ENCODE measurements at regions not wholly inside any gene's neighbourhood (a gene's known extent, or its start where the extent isn't known, plus 50 kb on each side); places are given as distances from the start of the nearest gene placed in this dataset.
"Not testable (repeated sequence)": the region's sequence is repeated elsewhere in the genome, so short reads cannot be mapped to it uniquely, and the experiment has no call there.

DNA sequence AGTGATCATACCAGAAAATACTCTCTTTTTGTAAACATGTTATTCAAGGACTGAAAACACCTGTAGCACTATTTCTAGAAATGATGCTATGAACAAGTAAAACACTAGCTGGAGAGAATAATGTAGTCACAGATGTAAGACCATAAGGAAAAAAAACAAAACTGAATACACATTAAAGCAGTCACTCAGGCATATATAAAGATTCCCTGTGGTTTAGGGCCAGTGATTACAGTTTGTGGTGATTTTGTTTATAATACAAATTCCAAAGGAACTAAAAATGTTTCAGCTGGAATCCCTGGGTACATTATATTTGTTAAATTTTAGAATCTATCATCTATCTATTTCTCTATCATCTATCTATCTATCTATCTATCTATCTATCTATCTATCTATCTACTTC lies 777.8 kb upstream of the FRG1 start:
- no peak for DNase-seq (ENCODE audit: low spot score)

DNA sequence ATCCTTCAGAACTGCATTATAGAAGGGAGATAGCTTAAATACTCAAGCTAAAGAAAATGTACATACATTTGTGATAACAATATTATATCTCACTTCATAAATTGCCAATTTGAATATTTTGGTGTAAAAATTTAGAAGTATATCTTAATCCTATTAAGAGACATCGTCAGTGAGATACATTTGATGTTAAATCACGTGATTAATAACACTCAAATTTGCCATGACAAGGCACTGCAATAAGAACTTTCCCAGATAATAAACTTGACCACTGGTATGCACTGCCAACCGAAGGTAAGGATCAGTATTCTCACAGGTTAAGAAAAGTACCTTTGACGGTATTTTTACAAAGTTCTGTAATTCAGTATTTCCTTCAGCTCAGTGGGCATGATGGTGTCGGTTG lies 764.7 kb upstream of the FRG1 start:
- DNase-seq (ENCODE audit: low spot score) = no peak

DNA sequence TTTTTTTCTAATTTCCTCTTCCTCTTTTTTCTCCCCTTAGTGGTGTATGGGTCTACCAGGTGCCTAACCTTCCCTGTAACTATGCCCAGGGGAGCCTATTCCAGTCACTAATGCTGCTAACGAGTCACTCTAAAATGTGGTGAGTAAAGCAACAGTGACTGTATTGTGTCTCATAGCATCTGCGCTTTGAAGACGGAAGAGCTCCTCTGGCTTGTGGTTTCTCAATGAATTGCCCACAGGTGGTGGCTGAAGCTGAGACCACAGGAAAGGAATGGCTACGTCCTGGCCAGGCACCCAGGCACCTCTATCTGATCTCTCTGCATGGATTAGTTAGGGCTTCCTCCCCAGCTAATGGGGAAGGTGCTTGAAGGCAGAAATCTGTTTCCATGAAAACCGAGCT lies 763.5 kb upstream of the FRG1 start:
- DNase-seq (ENCODE audit: low spot score) = peak; percentile 65

DNA sequence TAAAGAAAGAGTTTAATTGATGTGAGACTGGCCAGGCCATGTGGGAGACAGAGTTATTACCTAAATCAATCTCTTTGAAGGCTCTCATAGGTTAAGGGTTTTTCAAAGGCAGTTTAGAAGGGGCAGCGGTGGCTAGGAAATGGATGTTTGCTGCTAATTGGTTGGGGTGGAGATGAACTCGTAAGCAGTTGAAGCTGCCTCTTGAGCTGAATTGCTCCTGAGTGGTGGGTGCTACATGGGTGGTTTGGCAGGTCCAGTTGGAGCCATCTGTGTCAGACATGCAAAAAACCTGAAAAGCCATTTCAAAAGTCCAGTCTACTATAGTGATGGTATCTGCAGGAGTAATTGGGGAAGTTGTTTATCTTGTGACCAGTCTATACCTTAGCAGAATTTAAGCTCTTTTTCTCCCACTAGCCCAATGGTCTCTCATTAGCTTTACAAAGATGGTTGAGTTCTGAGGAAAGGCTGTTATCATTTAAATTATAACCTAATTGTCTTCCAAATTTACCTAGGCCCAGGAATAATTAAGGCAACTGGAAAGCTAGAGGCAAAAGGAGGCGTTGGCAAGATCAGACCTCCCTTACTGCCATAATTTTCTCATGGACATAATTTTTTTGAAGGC lies 762.4 kb upstream of the FRG1 start:
- DNase-seq (ENCODE audit: low spot score) = no peak

DNA sequence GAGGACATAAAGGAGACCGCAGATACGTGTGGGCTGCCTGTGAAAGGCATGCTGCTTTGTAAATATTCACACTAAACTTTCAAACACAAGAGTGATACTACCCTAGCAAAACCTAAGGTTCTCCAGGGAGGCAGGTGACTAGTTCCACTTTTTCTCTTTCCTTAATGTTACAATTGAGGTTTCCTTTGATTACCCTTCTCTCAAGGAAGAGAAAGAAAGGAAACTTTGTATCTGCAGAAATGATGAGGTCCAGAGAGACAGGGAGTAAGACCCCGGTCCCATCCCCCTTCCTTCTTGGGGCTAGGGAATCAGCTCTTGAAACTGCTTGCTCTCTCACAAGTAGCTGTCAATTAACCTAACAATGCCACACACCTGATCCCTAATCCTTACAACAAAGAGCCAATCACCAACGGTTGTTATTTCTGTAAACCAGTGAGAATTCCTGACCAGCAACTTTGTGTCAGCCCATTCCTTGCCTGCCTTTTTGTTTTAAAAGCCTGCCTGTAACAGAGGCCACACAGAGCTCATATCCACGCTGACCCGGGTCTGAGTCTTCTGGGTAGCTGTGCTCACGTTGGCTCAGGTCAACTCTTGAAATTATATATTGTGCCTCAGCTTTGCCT lies 754.8 kb upstream of the FRG1 start:
- DNase-seq (ENCODE audit: low spot score) = no peak

DNA sequence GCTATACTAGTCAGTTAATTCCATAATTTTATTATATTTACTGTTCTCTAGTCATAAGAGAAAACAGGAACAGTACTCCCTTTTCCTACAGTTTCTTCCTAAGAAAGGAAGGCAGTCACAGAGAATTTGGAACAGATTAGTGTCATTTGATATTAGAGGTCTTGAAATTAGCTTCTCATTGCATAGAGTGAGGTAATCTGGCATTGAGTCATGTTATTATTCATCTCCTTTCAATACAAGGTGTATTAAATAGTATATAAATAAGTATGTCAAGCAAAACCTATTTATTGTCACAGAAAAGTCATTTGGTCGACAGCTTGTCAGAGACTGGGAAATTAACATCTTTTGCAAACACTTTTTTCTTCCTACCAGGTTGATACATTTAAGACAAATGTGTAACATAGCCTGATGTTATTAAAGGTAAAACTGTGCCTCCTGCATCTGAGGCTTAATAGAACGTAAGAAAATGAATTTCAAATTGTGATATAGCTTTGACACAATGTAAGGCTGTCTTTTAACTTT lies 753.1 kb upstream of the FRG1 start:
- DNase-seq (ENCODE audit: low spot score) = no peak

DNA sequence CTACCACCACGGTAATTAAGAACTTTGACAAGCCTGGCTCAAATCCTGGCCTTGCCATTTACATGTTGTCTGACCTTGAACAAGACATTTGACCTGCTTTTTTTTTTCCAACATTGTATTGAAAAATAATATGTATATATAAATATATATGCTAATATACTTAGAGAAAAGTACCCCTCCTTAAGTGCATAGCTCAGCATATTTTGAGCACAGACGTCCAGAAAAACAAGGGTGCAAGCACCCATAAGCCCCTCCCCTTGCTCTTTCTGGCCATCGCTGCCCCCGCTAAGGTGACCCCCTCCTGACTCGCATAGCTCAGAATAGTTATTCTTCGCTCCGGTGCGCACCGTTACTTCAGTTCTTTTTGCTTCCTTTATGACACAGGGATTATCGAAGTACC lies 742.0 kb upstream of the FRG1 start:
- DNase-seq (ENCODE audit: low spot score) = no peak

DNA sequence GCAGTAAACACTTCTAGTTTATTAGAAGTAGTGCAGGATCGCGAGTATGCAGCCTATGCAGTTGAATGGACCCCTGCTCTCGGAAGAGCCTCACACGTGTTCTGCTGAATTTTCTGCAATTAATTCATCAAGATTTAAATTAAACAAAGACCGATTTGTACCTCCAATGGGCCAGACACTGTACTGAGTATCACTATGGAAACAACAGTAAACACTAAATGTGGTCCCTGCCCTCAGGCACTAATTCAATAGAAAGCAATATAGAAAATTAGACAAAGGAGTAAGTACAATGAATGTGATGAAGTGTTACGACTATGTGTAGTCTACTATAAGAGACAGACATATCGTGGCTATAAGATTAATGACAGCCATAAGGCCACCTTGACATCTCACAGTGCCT lies 740.3 kb upstream of the FRG1 start:
- no peak for DNase-seq (ENCODE audit: low spot score)

DNA sequence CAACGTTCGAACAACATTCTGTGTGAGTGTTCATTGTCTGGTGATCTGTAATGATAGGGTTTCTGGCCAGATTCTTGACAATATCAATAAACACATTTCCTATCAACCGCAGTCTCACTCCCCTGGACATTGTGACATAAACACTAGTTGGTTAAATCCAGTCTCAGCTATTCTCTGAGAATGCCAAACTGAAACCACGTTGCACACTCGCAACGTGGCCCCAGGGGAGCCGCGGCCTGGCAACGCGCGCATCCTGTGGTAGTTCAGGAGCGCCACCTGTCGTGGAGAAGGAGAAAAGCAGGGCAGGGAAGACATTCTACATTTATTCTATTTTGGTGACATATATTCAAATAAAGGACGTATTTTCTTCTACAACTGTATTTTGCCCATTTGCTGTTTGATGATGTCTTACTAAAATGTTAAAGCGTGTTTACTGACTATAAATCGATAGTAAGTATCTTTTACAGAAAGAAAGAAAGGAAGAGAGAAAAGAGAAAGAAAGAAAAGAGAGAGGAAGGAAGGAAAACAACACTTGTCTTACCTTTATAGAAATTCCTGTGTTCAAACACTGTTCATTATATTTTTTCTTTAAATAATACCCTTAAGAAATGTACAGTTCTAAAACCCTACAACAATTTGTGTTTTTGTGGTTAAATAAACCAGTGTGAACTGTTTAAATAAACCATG lies 738.3 kb upstream of the FRG1 start:
- DNase-seq (ENCODE audit: low spot score) = peak; percentile 55

DNA sequence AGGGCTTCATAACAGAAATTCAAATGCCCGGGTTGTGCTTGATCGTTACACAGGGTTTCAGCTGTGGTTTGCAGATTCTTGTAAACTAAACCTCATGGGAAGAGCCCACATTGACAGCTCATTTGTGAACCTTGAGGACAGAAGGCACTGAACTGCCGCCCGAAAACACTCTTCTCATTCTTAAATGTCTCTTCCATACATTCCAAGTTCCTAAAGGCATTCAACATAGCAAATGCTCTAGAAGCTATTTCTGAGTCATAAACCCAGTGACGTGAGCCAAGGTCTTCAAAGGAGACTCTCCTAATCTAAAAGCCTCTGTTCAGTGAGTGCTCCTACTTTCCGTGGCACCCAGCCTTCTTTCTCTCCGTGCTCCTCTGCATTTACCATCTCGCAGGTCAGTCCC lies 737.8 kb upstream of the FRG1 start:
- DNase-seq (ENCODE audit: low spot score) = peak; percentile 41

DNA sequence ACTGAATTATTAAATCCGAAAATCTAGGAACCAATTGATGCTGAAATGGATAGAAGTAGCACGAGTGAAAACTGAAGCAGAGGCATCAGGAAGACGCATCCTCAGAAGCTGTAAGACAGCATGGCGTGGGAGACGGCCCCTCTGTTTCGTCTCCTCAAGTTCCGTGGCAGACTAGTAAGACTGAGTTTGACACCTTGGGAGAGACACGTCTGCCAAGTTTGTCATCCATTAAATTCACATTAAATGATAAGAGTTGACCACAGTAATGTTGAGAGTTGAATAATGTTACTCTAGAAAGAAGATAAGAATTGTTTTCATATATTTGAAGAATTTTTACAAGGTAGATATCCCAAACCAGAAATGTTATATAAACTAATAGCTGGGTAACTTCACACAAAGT lies 736.1 kb upstream of the FRG1 start:
- peak; percentile 63 for DNase-seq (ENCODE audit: low spot score)

DNA sequence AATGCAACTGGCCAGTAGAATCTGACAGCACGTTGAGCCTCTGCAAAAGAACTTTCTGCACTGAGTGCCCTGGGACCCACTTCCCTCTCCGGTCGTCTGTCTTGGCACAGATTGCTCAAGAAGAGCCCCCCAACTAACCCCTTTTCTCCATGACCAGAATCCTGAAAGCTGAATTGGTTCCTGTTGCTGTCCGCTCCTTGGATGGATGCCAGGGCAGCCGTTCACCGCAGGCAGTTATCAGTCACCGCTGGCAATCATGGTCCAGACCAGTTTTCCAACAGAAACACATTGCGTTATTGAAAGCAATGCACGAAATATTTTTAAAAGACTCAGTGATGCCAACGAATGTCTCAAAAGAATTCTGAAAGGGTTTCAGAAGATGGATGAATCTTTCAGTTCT lies 733.7 kb upstream of the FRG1 start:
- no peak for DNase-seq (ENCODE audit: low spot score)

DNA sequence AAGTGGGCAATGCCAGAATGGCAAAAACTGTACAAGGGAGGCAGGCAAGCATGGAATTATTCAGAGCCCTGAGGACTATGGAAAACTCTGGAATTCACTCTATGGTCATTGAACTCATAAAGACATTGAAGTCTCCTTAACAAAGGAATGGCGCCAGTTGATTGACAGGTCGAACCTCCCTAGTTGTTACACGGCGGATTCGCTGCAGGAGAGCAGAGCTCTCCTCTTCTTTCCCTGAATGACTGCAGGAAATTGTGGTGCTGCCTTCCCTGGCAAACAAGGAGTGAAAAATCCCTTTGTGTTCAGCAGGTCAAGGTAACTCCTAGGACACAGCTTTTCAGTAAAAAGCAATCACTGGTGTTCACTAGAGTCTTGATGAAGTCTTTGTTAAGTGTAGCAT lies 732.8 kb upstream of the FRG1 start:
- DNase-seq (ENCODE audit: low spot score) = no peak

DNA sequence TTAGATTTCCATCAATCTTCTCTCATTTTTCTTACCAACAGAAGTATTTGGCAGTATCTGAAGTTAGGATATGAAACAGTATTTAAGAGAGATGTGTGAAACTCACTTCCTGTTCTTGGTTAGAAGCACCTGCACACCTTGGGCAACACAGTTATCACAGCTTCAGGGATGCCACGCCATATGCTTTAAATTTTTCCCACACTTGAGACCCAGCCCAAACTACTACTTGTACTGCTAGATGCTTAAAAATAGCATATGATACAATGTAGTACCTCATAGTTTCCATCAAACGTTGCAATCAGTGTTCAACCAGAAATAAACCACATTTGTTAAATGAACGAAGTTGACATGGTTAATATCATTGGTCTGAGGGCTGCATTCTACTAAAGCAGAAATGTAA lies 725.1 kb upstream of the FRG1 start:
- DNase-seq (ENCODE audit: low spot score) = no peak

DNA sequence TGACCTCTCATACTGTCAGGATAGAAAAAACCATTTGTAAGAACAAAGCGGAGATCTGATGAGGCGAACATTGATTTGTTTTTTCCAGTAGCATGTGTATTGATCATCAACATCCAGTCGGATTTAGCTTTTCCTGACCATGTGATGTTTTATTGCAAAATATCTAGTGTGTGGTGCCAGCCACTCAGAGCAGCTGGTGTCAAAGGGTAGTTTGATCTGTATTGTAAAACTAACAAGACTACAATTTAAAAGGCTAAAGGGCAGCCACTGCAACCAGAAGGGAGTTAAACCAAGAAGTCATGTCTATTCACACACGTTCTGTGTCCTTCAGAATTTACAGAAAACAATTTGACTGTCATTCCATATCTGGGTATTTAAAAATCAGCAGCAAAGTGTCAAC lies 719.0 kb upstream of the FRG1 start:
- DNase-seq (ENCODE audit: low spot score) = no peak

DNA sequence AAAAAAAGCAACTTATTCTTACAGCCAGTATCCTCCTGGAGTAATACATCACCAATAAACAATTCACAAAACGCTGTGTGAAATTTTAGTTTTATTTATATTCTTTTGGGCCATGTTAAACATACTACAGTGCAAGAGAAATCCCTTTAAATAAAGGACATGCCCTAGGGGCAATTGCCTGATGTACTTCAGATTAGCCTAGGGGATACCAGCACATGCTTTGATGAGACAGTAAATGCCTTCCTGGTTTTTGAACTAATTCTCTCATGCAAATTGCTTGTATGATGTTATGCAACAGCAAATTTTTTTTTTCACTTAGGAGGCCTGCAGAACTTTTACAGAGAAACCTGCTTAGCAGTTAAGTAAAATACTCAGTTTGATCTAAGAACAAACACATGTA lies 711.9 kb upstream of the FRG1 start:
- no peak for DNase-seq (ENCODE audit: low spot score)

DNA sequence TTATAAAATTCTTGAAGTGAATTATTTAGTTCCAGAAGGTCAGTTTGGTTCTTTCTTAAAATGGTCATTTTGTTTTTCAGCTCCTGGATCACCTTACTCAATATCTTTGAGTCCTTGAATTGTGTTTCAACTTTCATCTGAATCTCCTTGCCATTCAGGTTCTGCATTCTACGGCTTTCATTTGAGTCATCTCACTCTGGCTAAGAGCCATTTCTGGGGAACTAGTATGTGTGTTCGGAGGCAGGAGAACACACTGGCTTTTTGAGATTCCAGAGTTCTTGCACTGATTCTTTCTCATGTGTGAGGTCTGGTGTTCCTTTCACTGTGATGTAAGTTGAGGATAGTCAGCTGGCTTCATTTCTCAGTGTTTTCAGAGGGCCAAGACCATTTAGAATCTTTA lies 708.4 kb upstream of the FRG1 start:
- DNase-seq (ENCODE audit: low spot score) = no peak

DNA sequence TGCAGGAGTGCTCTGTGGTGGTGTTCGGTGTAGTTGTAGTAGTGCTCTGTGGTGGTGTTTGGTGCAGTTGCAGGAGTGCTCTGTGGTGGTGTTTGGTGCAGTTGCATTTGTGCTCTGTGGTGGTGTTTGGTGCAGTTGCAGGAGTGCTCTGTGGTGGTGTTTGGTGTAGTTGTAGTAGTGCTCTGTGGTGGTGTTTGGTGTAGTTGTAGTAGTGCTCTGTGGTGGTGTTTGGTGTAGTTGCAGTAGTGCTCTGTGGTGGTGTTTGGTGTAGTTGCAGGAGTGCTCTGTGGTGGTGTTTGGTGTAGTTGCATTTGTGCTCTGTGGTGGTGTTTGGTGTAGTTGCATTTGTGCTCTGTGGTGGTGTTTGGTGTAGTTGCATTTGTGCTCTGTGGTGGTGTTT lies 706.9 kb upstream of the FRG1 start:
- DNase-seq (ENCODE audit: low spot score) = not testable (repeated sequence)

DNA sequence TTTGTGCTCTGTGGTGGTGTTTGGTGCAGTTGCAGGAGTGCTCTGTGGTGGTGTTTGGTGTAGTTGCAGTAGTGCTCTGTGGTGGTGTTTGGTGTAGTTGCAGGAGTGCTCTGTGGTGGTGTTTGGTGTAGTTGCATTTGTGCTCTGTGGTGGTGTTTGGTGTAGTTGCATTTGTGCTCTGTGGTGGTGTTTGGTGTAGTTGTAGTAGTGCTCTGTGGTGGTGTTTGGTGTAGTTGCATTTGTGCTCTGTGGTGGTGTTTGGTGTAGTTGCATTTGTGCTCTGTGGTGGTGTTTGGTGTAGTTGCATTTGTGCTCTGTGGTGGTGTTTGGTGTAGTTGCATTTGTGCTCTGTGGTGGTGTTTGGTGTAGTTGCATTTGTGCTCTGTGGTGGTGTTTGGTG lies 705.7 kb upstream of the FRG1 start:
- DNase-seq (ENCODE audit: low spot score) = not testable (repeated sequence)

DNA sequence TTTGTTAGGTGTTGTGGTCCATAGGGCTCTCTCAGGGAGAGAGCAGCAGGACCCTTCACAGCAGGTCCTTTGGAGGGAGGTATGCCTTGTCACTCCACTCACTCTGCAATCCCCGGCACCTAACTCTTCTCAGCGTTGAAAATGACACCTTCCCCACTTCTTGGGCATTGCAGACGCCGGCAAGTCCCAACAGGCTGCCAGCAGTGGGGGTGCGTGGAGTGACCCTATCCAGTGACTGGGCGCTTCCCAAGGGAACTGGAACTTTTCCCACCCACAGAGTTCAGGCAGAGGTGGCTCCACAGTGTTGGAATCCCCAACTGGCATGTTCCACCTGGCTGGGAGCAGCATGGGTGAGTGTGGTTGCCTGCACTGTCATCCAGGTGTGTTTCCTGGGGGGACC lies 705.1 kb upstream of the FRG1 start:
- DNase-seq (ENCODE audit: low spot score) = no peak

DNA sequence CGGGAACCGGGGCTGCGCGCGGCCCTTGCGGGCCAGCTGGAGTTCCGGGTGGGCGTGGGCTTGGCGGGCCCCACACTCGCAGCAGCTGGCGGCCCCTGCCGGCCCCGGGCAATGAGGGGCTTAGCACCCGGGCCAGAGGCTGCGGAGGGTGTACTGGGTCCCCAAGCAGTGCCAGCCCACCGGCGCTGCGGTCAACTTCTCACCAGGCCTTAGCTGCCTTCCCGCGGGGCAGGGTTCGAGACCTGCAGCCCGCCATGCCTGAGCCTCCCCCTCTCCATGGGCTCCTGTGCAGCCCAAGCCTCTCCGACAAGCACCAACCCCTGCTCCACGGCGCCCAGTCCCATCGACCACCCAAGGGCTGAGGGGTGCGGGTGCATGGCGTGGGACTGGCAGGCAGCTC lies 704.4 kb upstream of the FRG1 start:
- not testable (repeated sequence) for DNase-seq (ENCODE audit: low spot score)

DNA sequence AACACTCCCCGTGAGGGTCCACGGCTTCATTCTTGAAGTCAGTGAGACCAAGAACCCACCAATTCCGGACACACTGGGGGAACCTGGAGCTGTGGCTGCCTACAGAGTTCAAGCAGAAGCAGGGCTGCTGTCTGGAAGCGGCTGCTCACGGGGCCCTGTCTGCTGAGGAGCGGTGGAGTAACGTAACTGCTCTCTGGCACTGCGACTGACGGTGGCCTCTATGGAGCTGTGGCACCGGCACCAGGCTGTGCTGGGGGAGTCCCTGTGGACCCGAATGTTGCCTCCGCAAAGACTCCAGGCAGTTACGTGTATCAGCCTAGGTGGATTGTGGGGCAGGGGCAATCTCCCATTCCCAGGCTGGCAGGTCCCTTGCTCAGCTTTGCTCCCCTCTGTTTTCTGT lies 703.3 kb upstream of the FRG1 start:
- DNase-seq (ENCODE audit: low spot score) = no peak

DNA sequence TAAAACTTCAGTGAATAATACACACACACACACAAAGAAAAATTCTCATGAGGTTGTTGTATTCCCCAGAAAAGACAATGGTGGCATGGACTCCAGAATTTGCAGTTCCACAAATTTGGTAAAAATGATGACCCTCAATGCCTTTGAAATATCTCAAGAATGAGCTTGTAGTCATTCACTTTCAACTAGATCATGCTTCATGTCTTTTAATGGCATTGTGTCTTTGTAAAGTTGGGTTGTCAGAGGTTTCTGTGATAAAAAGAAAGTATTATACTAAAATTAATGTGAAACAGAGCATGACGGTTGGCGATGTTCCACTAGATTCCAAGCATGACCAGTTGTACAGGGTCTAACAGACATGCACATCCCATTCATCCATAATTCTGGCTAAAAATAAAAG lies 685.0 kb upstream of the FRG1 start:
- no peak for DNase-seq (ENCODE audit: low spot score)

Data from A172 (cell line).